ENCODE measurements at regions not wholly inside any gene's neighbourhood (a gene's known extent, or its start where the extent isn't known, plus 50 kb on each side); places are given as distances from the start of the nearest gene placed in this dataset.

DNA sequence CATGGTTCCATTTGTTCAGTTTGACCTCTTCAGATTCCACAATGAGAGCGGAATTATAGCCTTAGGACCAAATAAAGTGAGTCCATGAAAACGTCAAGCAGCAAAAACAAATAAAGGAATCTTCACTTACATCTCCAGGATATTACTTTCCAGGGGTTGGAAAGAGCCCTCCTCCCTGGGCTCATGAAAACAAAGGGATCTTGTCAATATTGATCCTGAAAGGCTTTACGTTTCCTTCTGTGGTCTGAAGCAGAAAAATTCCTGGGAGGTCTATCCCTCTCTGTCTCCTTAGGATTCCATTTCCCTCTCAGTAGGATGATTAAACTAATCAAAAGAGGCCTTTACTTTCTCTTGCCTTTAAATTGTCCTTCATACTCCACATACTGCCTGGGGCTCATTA lies 293.5 kb downstream of the GPAM start:
- 57% methylated on average over 3 of the region's 3 CpGs for WGBS
- Histone ChIP-seq H3K27ac (no peak overlapping the region), H3K36me3 (no peaks in the 10 kb centered on the region), H3K9me3 (no peaks in the 10 kb centered on the region), H3K27me3 (no peaks in the 10 kb centered on the region), H3K4me1 (no peaks in the 10 kb centered on the region), H3K4me3 (no peak overlapping the region)
- TF ChIP-seq POLR2A (IDR thresholded peaks at IDR 0.05): no peak
- TF ChIP-seq, protein P1, sequence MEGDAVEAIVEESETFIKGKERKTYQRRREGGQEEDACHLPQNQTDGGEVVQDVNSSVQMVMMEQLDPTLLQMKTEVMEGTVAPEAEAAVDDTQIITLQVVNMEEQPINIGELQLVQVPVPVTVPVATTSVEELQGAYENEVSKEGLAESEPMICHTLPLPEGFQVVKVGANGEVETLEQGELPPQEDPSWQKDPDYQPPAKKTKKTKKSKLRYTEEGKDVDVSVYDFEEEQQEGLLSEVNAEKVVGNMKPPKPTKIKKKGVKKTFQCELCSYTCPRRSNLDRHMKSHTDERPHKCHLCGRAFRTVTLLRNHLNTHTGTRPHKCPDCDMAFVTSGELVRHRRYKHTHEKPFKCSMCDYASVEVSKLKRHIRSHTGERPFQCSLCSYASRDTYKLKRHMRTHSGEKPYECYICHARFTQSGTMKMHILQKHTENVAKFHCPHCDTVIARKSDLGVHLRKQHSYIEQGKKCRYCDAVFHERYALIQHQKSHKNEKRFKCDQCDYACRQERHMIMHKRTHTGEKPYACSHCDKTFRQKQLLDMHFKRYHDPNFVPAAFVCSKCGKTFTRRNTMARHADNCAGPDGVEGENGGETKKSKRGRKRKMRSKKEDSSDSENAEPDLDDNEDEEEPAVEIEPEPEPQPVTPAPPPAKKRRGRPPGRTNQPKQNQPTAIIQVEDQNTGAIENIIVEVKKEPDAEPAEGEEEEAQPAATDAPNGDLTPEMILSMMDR (IDR thresholded peaks at IDR 0.05): no peak
- TF ChIP-seq EP300 (IDR thresholded peaks at IDR 0.05): no peak
- no peak for TF ChIP-seq POLR2AphosphoS5 (IDR thresholded peaks at IDR 0.05)
- no peak for DNase-seq (ENCODE audit: low spot score in 2 of 2)

DNA sequence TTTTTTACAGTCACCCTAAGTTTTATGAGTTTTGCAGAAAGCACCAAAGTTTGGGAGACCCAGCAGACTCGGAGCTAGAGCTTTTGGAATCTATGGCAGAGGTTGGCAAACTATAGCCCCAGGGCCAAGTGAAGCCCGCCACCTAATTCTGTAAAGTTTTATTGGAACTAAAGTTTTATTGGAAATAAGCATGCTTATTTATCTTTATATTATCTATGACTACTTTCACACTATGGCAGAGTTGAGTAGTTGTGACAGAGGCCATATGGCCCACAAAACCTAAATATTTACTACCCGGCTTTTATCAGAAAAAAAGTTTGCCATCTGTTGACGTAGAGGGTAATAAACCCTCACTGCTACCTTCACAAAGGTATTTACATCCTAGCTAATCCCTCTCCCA lies 267.6 kb downstream of the GPAM start:
- no peaks in the 10 kb centered on the region for H3K27me3 ChIP-seq
- WGBS: 65% methylated on average over 4 of the region's 4 CpGs
- no peak for DNase-seq (ENCODE audit: low spot score in 2 of 2)
- no peak overlapping the region for H3K27ac ChIP-seq
- H3K9me3 ChIP-seq: no peaks in the 10 kb centered on the region
- no peak overlapping the region for H3K4me3 ChIP-seq
- H3K4me1 ChIP-seq: no peaks in the 10 kb centered on the region
- TF ChIP-seq EP300 (IDR thresholded peaks at IDR 0.05) (no peak), POLR2AphosphoS5 (IDR thresholded peaks at IDR 0.05) (no peak), POLR2A (IDR thresholded peaks at IDR 0.05) (no peak)
- TF ChIP-seq, protein P1 (IDR thresholded peaks at IDR 0.05): no peak
- no peaks in the 10 kb centered on the region for H3K36me3 ChIP-seq

DNA sequence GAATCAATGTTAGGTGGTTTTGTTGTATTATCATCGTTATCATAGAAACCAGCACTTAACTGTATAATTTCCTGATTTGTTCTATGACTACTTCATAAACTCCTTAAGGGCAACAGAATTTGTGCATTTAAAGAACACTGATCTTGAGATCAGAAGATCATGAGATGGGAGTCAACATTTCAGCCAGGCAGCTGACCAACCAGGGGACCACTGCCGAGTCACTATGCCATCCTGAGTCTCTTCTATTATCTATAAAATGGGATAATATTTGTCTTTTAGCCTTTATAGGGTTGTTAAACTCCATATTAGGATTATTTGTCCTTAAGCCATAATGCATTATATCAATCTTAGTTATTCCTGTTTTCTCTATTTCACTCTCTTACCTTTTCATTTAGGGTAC lies 261.7 kb downstream of the GPAM start:
- Histone ChIP-seq H3K36me3 (no peaks in the 10 kb centered on the region), H3K27me3 (no peaks in the 10 kb centered on the region), H3K4me1 (no peaks in the 10 kb centered on the region), H3K4me3 (no peak overlapping the region), H3K9me3 (no peaks in the 10 kb centered on the region), H3K27ac (no peak overlapping the region)
- WGBS: 89% methylated on average over 2 of the region's 2 CpGs
- DNase-seq (ENCODE audit: low spot score in 2 of 2): no peak
- TF ChIP-seq EP300 (IDR thresholded peaks at IDR 0.05): no peak
- no peak for TF ChIP-seq POLR2AphosphoS5 (IDR thresholded peaks at IDR 0.05)
- TF ChIP-seq, protein P1 (IDR thresholded peaks at IDR 0.05): no peak
- TF ChIP-seq POLR2A (IDR thresholded peaks at IDR 0.05): no peak

DNA sequence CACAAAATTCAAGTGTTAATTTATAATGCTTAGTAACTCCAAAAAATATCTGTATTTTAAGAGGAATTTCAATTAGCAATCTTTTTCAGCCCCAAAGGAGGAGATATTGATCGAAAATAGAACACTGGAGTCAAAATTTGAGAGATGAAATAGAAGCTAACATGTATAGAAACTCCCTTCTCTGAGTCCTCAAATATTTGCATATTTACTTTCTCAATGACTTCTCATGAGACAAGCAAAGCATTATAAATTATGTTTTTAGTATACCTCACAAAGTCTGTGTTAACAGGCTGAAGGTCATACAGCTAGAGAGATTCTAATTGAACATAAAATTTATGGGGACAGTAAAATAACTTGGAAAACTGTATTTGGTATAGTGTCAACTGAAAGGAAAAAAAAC lies 260.5 kb downstream of the GPAM start:
- no peaks in the 10 kb centered on the region for H3K36me3 ChIP-seq
- no peaks in the 10 kb centered on the region for H3K9me3 ChIP-seq
- 79% methylated on average over 1 of the region's 1 CpG for WGBS
- H3K4me1 ChIP-seq: no peaks in the 10 kb centered on the region
- TF ChIP-seq POLR2AphosphoS5 (IDR thresholded peaks at IDR 0.05) (no peak), EP300 (IDR thresholded peaks at IDR 0.05) (no peak), POLR2A (IDR thresholded peaks at IDR 0.05) (no peak)
- TF ChIP-seq, protein P1 (IDR thresholded peaks at IDR 0.05): no peak
- DNase-seq (ENCODE audit: low spot score in 2 of 2): no peak
- H3K27me3 ChIP-seq: no peaks in the 10 kb centered on the region
- no peak overlapping the region for H3K27ac ChIP-seq
- H3K4me3 ChIP-seq: no peak overlapping the region

DNA sequence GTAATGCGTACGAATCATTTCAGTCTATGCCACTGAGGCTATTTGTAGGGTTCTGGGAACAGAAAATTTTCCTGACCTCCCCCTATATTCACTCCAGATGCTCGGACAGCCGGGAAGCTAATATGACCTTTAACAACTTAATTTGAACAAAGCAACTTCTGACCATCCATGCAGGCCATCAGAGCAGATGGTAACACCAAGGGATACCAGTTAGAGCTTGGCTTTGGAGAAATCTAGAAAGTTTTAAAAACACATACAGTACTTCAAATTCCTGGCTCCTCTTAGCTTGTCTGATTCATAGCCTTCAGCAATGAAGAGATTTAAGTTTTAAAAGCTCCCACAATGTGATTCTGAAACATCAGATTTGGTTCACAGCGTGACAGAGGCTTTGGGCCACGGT lies 257.3 kb downstream of the GPAM start:
- H3K27me3 ChIP-seq: no peaks in the 10 kb centered on the region
- H3K36me3 ChIP-seq: no peaks in the 10 kb centered on the region
- H3K4me3 ChIP-seq: no peak overlapping the region
- H3K4me1 ChIP-seq: no peaks in the 10 kb centered on the region
- DNase-seq (ENCODE audit: low spot score in 2 of 2): no peak
- TF ChIP-seq POLR2A (IDR thresholded peaks at IDR 0.05) (no peak), EP300 (IDR thresholded peaks at IDR 0.05) (no peak), POLR2AphosphoS5 (IDR thresholded peaks at IDR 0.05) (no peak)
- TF ChIP-seq, protein P1 (IDR thresholded peaks at IDR 0.05): no peak
- 80% methylated on average over 6 of the region's 6 CpGs for WGBS
- H3K27ac ChIP-seq: no peak overlapping the region
- peaks cover 4% of the 10 kb centered on the region for H3K9me3 ChIP-seq
